Liver (tissue), 3 donors: ENCODE measurements at regions not wholly inside any gene's neighbourhood (a gene's known extent, or its start where the extent isn't known, plus 50 kb on each side); places are given as distances from the start of the nearest gene placed in this dataset.

Experiments used
- ATF3 ChIP-seq: IDR thresholded peaks from 2 replicates; pipeline ENCODE4 v1.6.1; 2016; ENCODE audit warnings: antibody characterized with exemption
- CTCF ChIP-seq: fragments of 150-350 bp; IDR thresholded peaks from 2 replicates; pipeline ENCODE4 v1.5.1; 2017; ENCODE audit warnings: improper control_type of control experiment, low read depth, low read length; ENCODE audit not compliant: missing input control
- MAX ChIP-seq: IDR thresholded peaks from 2 replicates; pipeline ENCODE4 v1.6.1; 2016; ENCODE audit warnings: antibody characterized with exemption
- REST ChIP-seq: IDR thresholded peaks from 2 replicates; pipeline ENCODE4 v1.6.1; 2016; ENCODE audit warnings: antibody characterized with exemption, mild to moderate bottlenecking
- SP1 ChIP-seq: IDR thresholded peaks from 2 replicates; pipeline ENCODE4 v1.6.1; 2018; ENCODE audit warnings: antibody characterized with exemption, mild to moderate bottlenecking
- TAF1 ChIP-seq: conservative IDR thresholded peaks from 2 replicates; pipeline ENCODE4 v1.6.1; 2016; ENCODE audit warnings: antibody characterized with exemption, mild to moderate bottlenecking
- YY1 ChIP-seq: IDR thresholded peaks from 2 replicates; pipeline ENCODE4 v1.6.1; 2016; ENCODE audit warnings: antibody characterized with exemption, mild to moderate bottlenecking
- TF ChIP-seq, protein P1 (sequence below): IDR thresholded peaks from 2 replicates; pipeline ENCODE4 v1.6.1; 2016; ENCODE audit warnings: antibody characterized with exemption
- donor health status: healthy.
- donor health status: healthy.

DNA sequence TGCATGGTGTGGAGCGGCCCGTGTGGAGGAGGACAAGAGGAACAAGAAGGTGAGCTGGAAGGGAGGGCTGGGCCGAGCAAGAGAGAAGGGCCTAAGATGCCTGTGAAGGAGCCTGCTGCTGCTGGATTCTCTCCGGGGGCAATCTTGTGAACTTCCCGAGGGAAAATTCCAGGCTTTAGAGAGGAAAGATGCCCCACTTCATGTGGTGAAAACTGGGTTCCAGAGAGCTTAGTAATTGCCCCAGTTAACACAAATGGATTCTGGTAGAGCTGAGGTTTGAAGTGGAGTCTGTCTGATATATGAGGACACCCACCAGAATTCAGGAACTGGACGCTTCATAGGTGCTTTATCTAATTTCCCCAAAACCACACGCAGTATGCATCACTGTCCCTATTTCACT, 114.1 kb upstream of the ZMIZ1 start:
- TF ChIP-seq CTCF (no peak), YY1 (no peak), MAX (no peak), SP1 (no peak), TAF1 (no peak), ATF3 (no peak), REST (no peak)
- TF ChIP-seq, protein P1, sequence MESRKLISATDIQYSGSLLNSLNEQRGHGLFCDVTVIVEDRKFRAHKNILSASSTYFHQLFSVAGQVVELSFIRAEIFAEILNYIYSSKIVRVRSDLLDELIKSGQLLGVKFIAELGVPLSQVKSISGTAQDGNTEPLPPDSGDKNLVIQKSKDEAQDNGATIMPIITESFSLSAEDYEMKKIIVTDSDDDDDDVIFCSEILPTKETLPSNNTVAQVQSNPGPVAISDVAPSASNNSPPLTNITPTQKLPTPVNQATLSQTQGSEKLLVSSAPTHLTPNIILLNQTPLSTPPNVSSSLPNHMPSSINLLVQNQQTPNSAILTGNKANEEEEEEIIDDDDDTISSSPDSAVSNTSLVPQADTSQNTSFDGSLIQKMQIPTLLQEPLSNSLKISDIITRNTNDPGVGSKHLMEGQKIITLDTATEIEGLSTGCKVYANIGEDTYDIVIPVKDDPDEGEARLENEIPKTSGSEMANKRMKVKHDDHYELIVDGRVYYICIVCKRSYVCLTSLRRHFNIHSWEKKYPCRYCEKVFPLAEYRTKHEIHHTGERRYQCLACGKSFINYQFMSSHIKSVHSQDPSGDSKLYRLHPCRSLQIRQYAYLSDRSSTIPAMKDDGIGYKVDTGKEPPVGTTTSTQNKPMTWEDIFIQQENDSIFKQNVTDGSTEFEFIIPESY, result no peak
